SK-N-SH treated with all-trans-retinoic acid at 6 μM for 48 hours (cell line): ENCODE measurements at regions not wholly inside any gene's neighbourhood (a gene's known extent, or its start where the extent isn't known, plus 50 kb on each side); places are given as distances from the start of the nearest gene placed in this dataset.
A peak's percentile ranks its signal among the peaks of the same experiment; 100 is the strongest.

Source experiments
- ATAC-seq: fragments of 200-7000 bp; cut with Tn5 transposase; 3 replicates; pipeline ENCODE4 v1.9.1; 2020; ENCODE audit warnings: mild to moderate bottlenecking, moderate library complexity
- ARNTL ChIP-seq: fragments of 450-650 bp; formaldehyde crosslinking; IDR thresholded peaks from 2 replicates; pipeline ENCODE4 v1.5.0; 2020; ENCODE audit warnings: low read depth, mild to moderate bottlenecking, moderate library complexity, borderline replicate concordance
- BACH2 ChIP-seq: fragments of 250-450 bp; sonication (Bioruptor Pico); IDR thresholded peaks from 2 replicates; pipeline ENCODE4 v1.9.0; 2021; ENCODE audit warnings: mild to moderate bottlenecking, borderline replicate concordance
- CSDC2 ChIP-seq: fragments of 250-450 bp; sonication (Bioruptor Pico); IDR thresholded peaks from 2 replicates; pipeline ENCODE4 v1.5.0; 2020; ENCODE audit warnings: mild to moderate bottlenecking, moderate library complexity
- CSRNP3 ChIP-seq: fragments of 250-450 bp; sonication (Bioruptor Pico); IDR thresholded peaks from 2 replicates; pipeline ENCODE4 v1.5.1; 2021; ENCODE audit warnings: mild to moderate bottlenecking, moderate library complexity
- ESRRG ChIP-seq: fragments of 250-450 bp; sonication (Bioruptor Pico); IDR thresholded peaks from 2 replicates; pipeline ENCODE4 v1.6.1; 2021; ENCODE audit warnings: mild to moderate bottlenecking
- GLIS3 ChIP-seq: fragments of 250-450 bp; sonication (Bioruptor Pico); IDR thresholded peaks from 2 replicates; pipeline ENCODE4 v1.5.0; 2020; ENCODE audit warnings: mild to moderate bottlenecking, moderate library complexity
- ISL1 ChIP-seq: fragments of 250-450 bp; sonication (Bioruptor Pico); IDR thresholded peaks from 2 replicates; pipeline ENCODE4 v2.1.2; 2022; ENCODE audit warnings: mild to moderate bottlenecking, moderate library complexity
- OSR1 ChIP-seq: fragments of 250-450 bp; sonication (Bioruptor Pico); IDR thresholded peaks from 2 replicates; pipeline ENCODE4 v1.8.0; 2022; ENCODE audit warnings: moderate library complexity, mild to moderate bottlenecking, inconsistent platforms
- PPARA ChIP-seq: fragments of 250-450 bp; sonication (Bioruptor Pico); IDR thresholded peaks from 2 replicates; pipeline ENCODE4 v1.5.0; 2020; ENCODE audit warnings: mild to moderate bottlenecking, borderline replicate concordance
- RARB ChIP-seq: fragments of 250-450 bp; sonication (Bioruptor Pico); IDR thresholded peaks from 2 replicates; pipeline ENCODE4 v1.8.0; 2021; ENCODE audit warnings: mild to moderate bottlenecking, moderate library complexity
- SNAI2 ChIP-seq: fragments of 250-450 bp; sonication (Bioruptor Pico); IDR thresholded peaks from 2 replicates; pipeline ENCODE4 v1.5.0; 2020; ENCODE audit warnings: mild to moderate bottlenecking, moderate library complexity
- TCF4 ChIP-seq: fragments of 250-450 bp; sonication (Bioruptor Pico); IDR thresholded peaks from 2 replicates; pipeline ENCODE4 v1.8.0; 2021; ENCODE audit warnings: mild to moderate bottlenecking, moderate library complexity, borderline replicate concordance
- TOX ChIP-seq: fragments of 250-450 bp; sonication (Bioruptor Pico); IDR thresholded peaks from 2 replicates; pipeline ENCODE4 v1.8.0; 2021; ENCODE audit warnings: mild to moderate bottlenecking, moderate library complexity, borderline replicate concordance
- TSHZ2 ChIP-seq: fragments of 250-450 bp; sonication (Bioruptor Pico); IDR thresholded peaks from 2 replicates; pipeline ENCODE4 v1.5.0; 2020; ENCODE audit warnings: mild to moderate bottlenecking, moderate library complexity
- ZC3H10 ChIP-seq: fragments of 250-450 bp; sonication (Bioruptor Pico); IDR thresholded peaks from 2 replicates; pipeline ENCODE4 v1.5.1; 2021; ENCODE audit warnings: mild to moderate bottlenecking, moderate library complexity
- ZFP3 ChIP-seq: fragments of 250-450 bp; sonication (Bioruptor Pico); IDR thresholded peaks from 2 replicates; pipeline ENCODE4 v1.5.0; 2020; ENCODE audit warnings: mild to moderate bottlenecking, moderate library complexity
- ZFP30 ChIP-seq: fragments of 450-650 bp; formaldehyde crosslinking; IDR thresholded peaks from 2 replicates; pipeline ENCODE4 v1.5.0; 2022; ENCODE audit warnings: mild to moderate bottlenecking, moderate library complexity
- ZNF70 ChIP-seq: fragments of 450-650 bp; formaldehyde crosslinking; IDR thresholded peaks from 2 replicates; pipeline ENCODE4 v1.5.0; 2020; ENCODE audit warnings: mild to moderate bottlenecking, moderate library complexity
- ZNF8 ChIP-seq: fragments of 450-650 bp; formaldehyde crosslinking; IDR thresholded peaks from 2 replicates; pipeline ENCODE4 v1.5.0; 2020; ENCODE audit warnings: mild to moderate bottlenecking, moderate library complexity
- TF ChIP-seq, protein P1 (sequence below): fragments of 250-450 bp; sonication (Bioruptor Pico); IDR thresholded peaks from 2 replicates; pipeline ENCODE4 v1.8.0; 2021; ENCODE audit warnings: low read depth, mild to moderate bottlenecking, moderate library complexity, borderline replicate concordance
- TF ChIP-seq, protein P2 (sequence below): fragments of 250-450 bp; sonication (Bioruptor Pico); IDR thresholded peaks from 2 replicates; pipeline ENCODE4 v1.8.0; 2020; ENCODE audit warnings: mild to moderate bottlenecking, moderate library complexity, borderline replicate concordance

- TF ChIP-seq, protein P1, sequence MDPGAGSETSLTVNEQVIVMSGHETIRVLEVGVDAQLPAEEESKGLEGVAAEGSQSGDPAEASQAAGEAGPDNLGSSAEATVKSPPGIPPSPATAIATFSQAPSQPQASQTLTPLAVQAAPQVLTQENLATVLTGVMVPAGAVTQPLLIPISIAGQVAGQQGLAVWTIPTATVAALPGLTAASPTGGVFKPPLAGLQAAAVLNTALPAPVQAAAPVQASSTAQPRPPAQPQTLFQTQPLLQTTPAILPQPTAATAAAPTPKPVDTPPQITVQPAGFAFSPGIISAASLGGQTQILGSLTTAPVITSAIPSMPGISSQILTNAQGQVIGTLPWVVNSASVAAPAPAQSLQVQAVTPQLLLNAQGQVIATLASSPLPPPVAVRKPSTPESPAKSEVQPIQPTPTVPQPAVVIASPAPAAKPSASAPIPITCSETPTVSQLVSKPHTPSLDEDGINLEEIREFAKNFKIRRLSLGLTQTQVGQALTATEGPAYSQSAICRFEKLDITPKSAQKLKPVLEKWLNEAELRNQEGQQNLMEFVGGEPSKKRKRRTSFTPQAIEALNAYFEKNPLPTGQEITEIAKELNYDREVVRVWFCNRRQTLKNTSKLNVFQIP (CRISPR knock-in tag) = no peak
- TF ChIP-seq ZFP3 (CRISPR knock-in tag) = no peak
- no peak for TF ChIP-seq ZNF8 (CRISPR knock-in tag)
- no peak for TF ChIP-seq ZFP30
- TF ChIP-seq PPARA (CRISPR knock-in tag) = no peak
- TF ChIP-seq TSHZ2 (CRISPR knock-in tag) = no peak
- TF ChIP-seq ARNTL = no peak
- no peak for TF ChIP-seq TOX (CRISPR knock-in tag)
- TF ChIP-seq CSRNP3 = no peak
Observed at GRCh38 chr10:61138708-61139591, 195.0 kb upstream of the RHOBTB1 start (continued).

- TF ChIP-seq ZFP3 (CRISPR knock-in tag) (no peak), ZNF8 (CRISPR knock-in tag) (no peak), OSR1 (CRISPR knock-in tag) (no peak), ZC3H10 (no peak), PPARA (CRISPR knock-in tag) (no peak), RARB (CRISPR knock-in tag) (no peak), ZFP30 (no peak), TOX (CRISPR knock-in tag) (no peak), TCF4 (CRISPR knock-in tag) (no peak), SNAI2 (CRISPR knock-in tag) (no peak), GLIS3 (no peak), ESRRG (CRISPR knock-in tag) (no peak), ARNTL (no peak), BACH2 (CRISPR knock-in tag) (no peak), ZNF70 (CRISPR knock-in tag) (no peak), TSHZ2 (CRISPR knock-in tag) (no peak), ISL1 (CRISPR knock-in tag) (no peak), CSDC2 (CRISPR knock-in tag) (no peak)
- TF ChIP-seq, protein P1 (CRISPR knock-in tag) = no peak
- TF ChIP-seq, protein P2, sequence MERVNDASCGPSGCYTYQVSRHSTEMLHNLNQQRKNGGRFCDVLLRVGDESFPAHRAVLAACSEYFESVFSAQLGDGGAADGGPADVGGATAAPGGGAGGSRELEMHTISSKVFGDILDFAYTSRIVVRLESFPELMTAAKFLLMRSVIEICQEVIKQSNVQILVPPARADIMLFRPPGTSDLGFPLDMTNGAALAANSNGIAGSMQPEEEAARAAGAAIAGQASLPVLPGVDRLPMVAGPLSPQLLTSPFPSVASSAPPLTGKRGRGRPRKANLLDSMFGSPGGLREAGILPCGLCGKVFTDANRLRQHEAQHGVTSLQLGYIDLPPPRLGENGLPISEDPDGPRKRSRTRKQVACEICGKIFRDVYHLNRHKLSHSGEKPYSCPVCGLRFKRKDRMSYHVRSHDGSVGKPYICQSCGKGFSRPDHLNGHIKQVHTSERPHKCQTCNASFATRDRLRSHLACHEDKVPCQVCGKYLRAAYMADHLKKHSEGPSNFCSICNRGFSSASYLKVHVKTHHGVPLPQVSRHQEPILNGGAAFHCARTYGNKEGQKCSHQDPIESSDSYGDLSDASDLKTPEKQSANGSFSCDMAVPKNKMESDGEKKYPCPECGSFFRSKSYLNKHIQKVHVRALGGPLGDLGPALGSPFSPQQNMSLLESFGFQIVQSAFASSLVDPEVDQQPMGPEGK = no peak
- peak; percentile 67 for ATAC-seq
Observed at GRCh38 chr10:61136139-61136538, 192.2 kb upstream of the RHOBTB1 start.
